ENCODE measurements at regions not wholly inside any gene's neighbourhood (a gene's known extent, or its start where the extent isn't known, plus 50 kb on each side); places are given as distances from the start of the nearest gene placed in this dataset.

DNA sequence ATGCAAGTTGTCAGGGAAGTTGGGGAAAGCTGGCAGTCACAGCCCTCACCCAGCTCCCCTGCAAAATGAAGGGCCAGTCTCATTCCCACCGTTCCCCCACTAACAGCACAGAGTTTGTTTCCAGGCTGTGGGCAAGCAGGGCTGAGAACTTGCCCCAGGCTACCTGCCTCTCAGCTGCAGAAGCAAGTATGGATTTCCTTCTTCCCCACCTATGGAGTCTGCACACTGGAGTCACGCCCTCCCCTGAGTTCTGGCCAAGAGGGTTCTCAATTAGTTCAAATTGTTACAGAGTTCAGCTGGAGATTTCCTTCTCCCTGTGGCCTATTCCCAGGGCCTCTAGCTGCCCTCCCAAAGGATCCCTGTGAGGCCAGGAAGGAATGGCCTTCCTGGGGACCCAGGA, 90.1 kb upstream of the ATP11B start:
- TF ChIP-seq, protein P1, sequence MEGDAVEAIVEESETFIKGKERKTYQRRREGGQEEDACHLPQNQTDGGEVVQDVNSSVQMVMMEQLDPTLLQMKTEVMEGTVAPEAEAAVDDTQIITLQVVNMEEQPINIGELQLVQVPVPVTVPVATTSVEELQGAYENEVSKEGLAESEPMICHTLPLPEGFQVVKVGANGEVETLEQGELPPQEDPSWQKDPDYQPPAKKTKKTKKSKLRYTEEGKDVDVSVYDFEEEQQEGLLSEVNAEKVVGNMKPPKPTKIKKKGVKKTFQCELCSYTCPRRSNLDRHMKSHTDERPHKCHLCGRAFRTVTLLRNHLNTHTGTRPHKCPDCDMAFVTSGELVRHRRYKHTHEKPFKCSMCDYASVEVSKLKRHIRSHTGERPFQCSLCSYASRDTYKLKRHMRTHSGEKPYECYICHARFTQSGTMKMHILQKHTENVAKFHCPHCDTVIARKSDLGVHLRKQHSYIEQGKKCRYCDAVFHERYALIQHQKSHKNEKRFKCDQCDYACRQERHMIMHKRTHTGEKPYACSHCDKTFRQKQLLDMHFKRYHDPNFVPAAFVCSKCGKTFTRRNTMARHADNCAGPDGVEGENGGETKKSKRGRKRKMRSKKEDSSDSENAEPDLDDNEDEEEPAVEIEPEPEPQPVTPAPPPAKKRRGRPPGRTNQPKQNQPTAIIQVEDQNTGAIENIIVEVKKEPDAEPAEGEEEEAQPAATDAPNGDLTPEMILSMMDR (IDR thresholded peaks at IDR 0.05), result no peak
- TF ChIP-seq POLR2A (IDR thresholded peaks at IDR 0.05), result no peak

Data from uterus (tissue), 2 donors.